MM.1S (cell line): ENCODE measurements at regions not wholly inside any gene's neighbourhood (a gene's known extent, or its start where the extent isn't known, plus 50 kb on each side); places are given as distances from the start of the nearest gene placed in this dataset.
"Not testable (repeated sequence)": the region's sequence is repeated elsewhere in the genome, so short reads cannot be mapped to it uniquely, and the experiment has no call there.

ENCODE experiments used
- DNase-seq: peaks from one replicate; pipeline ENCODE4 v3.0.0-alpha.2; 2015
- H2AFZ ChIP-seq: fragments of 300-600 bp; sonication (generic); 2 replicates; pipeline ENCODE4 v1.6.0; 2016; ENCODE audit warnings: antibody characterized with exemption, low read length
- H3F3A ChIP-seq: fragments of 300-600 bp; sonication (generic); 2 replicates; pipeline ENCODE4 v1.6.1; 2016; ENCODE audit warnings: mild to moderate bottlenecking, antibody characterized with exemption, low read length, moderate library complexity, mixed read lengths; ENCODE audit not compliant: insufficient read depth
- H3K27ac ChIP-seq: fragments of 300-600 bp; sonication (generic); 2 replicates; pipeline ENCODE4 v1.5.1; 2016; ENCODE audit warnings: mild to moderate bottlenecking, low read length
- H3K27me3 ChIP-seq: fragments of 300-600 bp; sonication (generic); replicated peaks from 2 replicates; pipeline ENCODE4 v1.6.0; 2016; ENCODE audit warnings: low read length; ENCODE audit not compliant: insufficient read depth
- H3K36me3 ChIP-seq: fragments of 300-600 bp; sonication (generic); replicated peaks from 2 replicates; pipeline ENCODE4 v1.6.1; 2016; ENCODE audit warnings: mild to moderate bottlenecking, low read length, mixed read lengths; ENCODE audit not compliant: insufficient read depth
- H3K4me1 ChIP-seq: fragments of 300-600 bp; sonication (generic); 2 replicates; pipeline ENCODE4 v1.6.1; 2016; ENCODE audit warnings: low read length, mixed read lengths
- H3K4me2 ChIP-seq: fragments of 300-600 bp; sonication (generic); 2 replicates; pipeline ENCODE4 v1.6.0; 2016; ENCODE audit warnings: low read depth, low read length
- H3K4me3 ChIP-seq: fragments of 300-600 bp; sonication (generic); 2 replicates; pipeline ENCODE4 v1.5.1; 2016; ENCODE audit warnings: low read length, mixed read lengths
- H3K79me2 ChIP-seq: fragments of 300-600 bp; sonication (generic); 2 replicates; pipeline ENCODE4 v1.6.1; 2016; ENCODE audit warnings: mixed run types, low read length, mixed read lengths
- H3K9ac ChIP-seq: fragments of 300-600 bp; sonication (generic); 2 replicates; pipeline ENCODE4 v1.6.1; 2016; ENCODE audit warnings: low read length, mixed read lengths
- H3K9me2 ChIP-seq: fragments of 300-600 bp; sonication (generic); replicated peaks from 2 replicates; pipeline ENCODE4 v1.6.1; 2016; ENCODE audit warnings: mild to moderate bottlenecking, low read length, mixed read lengths; ENCODE audit not compliant: insufficient read depth
- H3K9me3 ChIP-seq: fragments of 300-600 bp; sonication (generic); replicated peaks from 2 replicates; pipeline ENCODE4 v1.6.1; 2016; ENCODE audit warnings: mild to moderate bottlenecking, low read length, mixed read lengths; ENCODE audit not compliant: insufficient read depth
- H4K20me1 ChIP-seq: fragments of 300-600 bp; sonication (generic); 2 replicates; pipeline ENCODE4 v1.6.1; 2016; ENCODE audit warnings: mild to moderate bottlenecking, low read length, moderate library complexity, mixed read lengths; ENCODE audit not compliant: insufficient read depth
- EZH2 ChIP-seq: fragments of 300-600 bp; sonication (generic); optimal IDR thresholded peaks from 2 replicates; pipeline ENCODE3; 2017; ENCODE audit warnings: low read depth, mild to moderate bottlenecking, antibody characterized with exemption, low read length, mixed read lengths
- EZH2phosphoT487 ChIP-seq: fragments of 300-600 bp; sonication (generic); IDR thresholded peaks from 2 replicates; pipeline ENCODE4 v1.6.1; 2018; ENCODE audit warnings: antibody characterized with exemption, low read length
- TF ChIP-seq, protein P1 (sequence below): fragments of 300-600 bp; sonication (generic); IDR thresholded peaks from 2 replicates; pipeline ENCODE4 v1.5.1; 2016; ENCODE audit warnings: antibody characterized with exemption, low read length, mixed read lengths

GRCh38 chr6:80962382-80962781 lies 790.1 kb downstream of the TENT5A start:
- Histone ChIP-seq H2AFZ (no peak overlapping the region), H4K20me1 (no peaks in the 10 kb centered on the region), H3K4me2 (no peak overlapping the region), H3K4me1 (no peaks in the 10 kb centered on the region), H3F3A (no peaks in the 10 kb centered on the region), H3K27me3 (no peaks in the 10 kb centered on the region), H3K79me2 (no peaks in the 10 kb centered on the region), H3K27ac (no peak overlapping the region), H3K36me3 (no peaks in the 10 kb centered on the region), H3K9ac (no peak overlapping the region), H3K4me3 (no peak overlapping the region), H3K9me2 (no peaks in the 10 kb centered on the region), H3K9me3 (no peaks in the 10 kb centered on the region)
- DNase-seq = no peak
- TF ChIP-seq, protein P1, sequence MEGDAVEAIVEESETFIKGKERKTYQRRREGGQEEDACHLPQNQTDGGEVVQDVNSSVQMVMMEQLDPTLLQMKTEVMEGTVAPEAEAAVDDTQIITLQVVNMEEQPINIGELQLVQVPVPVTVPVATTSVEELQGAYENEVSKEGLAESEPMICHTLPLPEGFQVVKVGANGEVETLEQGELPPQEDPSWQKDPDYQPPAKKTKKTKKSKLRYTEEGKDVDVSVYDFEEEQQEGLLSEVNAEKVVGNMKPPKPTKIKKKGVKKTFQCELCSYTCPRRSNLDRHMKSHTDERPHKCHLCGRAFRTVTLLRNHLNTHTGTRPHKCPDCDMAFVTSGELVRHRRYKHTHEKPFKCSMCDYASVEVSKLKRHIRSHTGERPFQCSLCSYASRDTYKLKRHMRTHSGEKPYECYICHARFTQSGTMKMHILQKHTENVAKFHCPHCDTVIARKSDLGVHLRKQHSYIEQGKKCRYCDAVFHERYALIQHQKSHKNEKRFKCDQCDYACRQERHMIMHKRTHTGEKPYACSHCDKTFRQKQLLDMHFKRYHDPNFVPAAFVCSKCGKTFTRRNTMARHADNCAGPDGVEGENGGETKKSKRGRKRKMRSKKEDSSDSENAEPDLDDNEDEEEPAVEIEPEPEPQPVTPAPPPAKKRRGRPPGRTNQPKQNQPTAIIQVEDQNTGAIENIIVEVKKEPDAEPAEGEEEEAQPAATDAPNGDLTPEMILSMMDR = no peak
- TF ChIP-seq EZH2 (no peak), EZH2phosphoT487 (no peak)

- TF ChIP-seq, protein P1 = no peak
- TF ChIP-seq EZH2phosphoT487 = no peak
- TF ChIP-seq EZH2 = no peak
- Histone ChIP-seq H3K36me3 (no peaks in the 10 kb centered on the region), H3K27me3 (no peaks in the 10 kb centered on the region), H2AFZ (no peak overlapping the region), H3K9ac (no peak overlapping the region), H3K9me3 (no peaks in the 10 kb centered on the region), H4K20me1 (no peaks in the 10 kb centered on the region), H3F3A (no peaks in the 10 kb centered on the region), H3K4me2 (no peak overlapping the region), H3K9me2 (no peaks in the 10 kb centered on the region), H3K4me3 (no peak overlapping the region), H3K4me1 (no peaks in the 10 kb centered on the region), H3K27ac (no peak overlapping the region), H3K79me2 (no peaks in the 10 kb centered on the region)
- DNase-seq = no peak
These were observed 791.3 kb downstream of the TENT5A start for GRCh38 chr6:80961166-80961565.

- Histone ChIP-seq H3F3A (no peaks in the 10 kb centered on the region), H3K9me3 (no peaks in the 10 kb centered on the region), H3K9me2 (no peaks in the 10 kb centered on the region), H3K4me2 (no peak overlapping the region), H3K27ac (no peak overlapping the region), H3K27me3 (no peaks in the 10 kb centered on the region), H2AFZ (no peak overlapping the region), H3K79me2 (no peaks in the 10 kb centered on the region), H3K9ac (no peak overlapping the region), H3K4me1 (no peaks in the 10 kb centered on the region), H4K20me1 (no peaks in the 10 kb centered on the region), H3K36me3 (no peaks in the 10 kb centered on the region), H3K4me3 (no peak overlapping the region)
- TF ChIP-seq EZH2 (no peak), EZH2phosphoT487 (no peak)
- TF ChIP-seq, protein P1 = no peak
- no peak for DNase-seq
These were observed 793.4 kb downstream of the TENT5A start for GRCh38 chr6:80959034-80959433.

GRCh38 chr6:80956898-80957297 lies 795.6 kb downstream of the TENT5A start:
- H3F3A ChIP-seq = no peaks in the 10 kb centered on the region
- H3K36me3 ChIP-seq = no peaks in the 10 kb centered on the region
- TF ChIP-seq EZH2 (no peak), EZH2phosphoT487 (no peak)
- TF ChIP-seq, protein P1 = no peak
- H4K20me1 ChIP-seq = no peaks in the 10 kb centered on the region
- no peak overlapping the region for H2AFZ ChIP-seq
- H3K4me1 ChIP-seq = no peaks in the 10 kb centered on the region
- DNase-seq = peak; percentile 14
- no peak overlapping the region for H3K4me2 ChIP-seq
- H3K9ac ChIP-seq = no peak overlapping the region
- H3K27ac ChIP-seq = no peak overlapping the region
- no peaks in the 10 kb centered on the region for H3K9me2 ChIP-seq
- no peak overlapping the region for H3K4me3 ChIP-seq
- H3K9me3 ChIP-seq = no peaks in the 10 kb centered on the region
- no peaks in the 10 kb centered on the region for H3K79me2 ChIP-seq
- no peaks in the 10 kb centered on the region for H3K27me3 ChIP-seq

GRCh38 chr6:80952479-80952878 lies 800.0 kb downstream of the TENT5A start:
- not testable (repeated sequence) for H3K27me3 ChIP-seq

More at GRCh38 chr6:80952479-80952878, 800.0 kb downstream of the TENT5A start:
- not testable (repeated sequence) for H4K20me1 ChIP-seq, H2AFZ ChIP-seq, H3K4me3 ChIP-seq, H3K9me2 ChIP-seq, H3F3A ChIP-seq, H3K4me2 ChIP-seq, H3K9ac ChIP-seq, H3K79me2 ChIP-seq, DNase-seq, H3K4me1 ChIP-seq, H3K9me3 ChIP-seq, H3K27ac ChIP-seq, H3K36me3 ChIP-seq
